ENCODE measurements at regions not wholly inside any gene's neighbourhood (a gene's known extent, or its start where the extent isn't known, plus 50 kb on each side); places are given as distances from the start of the nearest gene placed in this dataset.

DNA sequence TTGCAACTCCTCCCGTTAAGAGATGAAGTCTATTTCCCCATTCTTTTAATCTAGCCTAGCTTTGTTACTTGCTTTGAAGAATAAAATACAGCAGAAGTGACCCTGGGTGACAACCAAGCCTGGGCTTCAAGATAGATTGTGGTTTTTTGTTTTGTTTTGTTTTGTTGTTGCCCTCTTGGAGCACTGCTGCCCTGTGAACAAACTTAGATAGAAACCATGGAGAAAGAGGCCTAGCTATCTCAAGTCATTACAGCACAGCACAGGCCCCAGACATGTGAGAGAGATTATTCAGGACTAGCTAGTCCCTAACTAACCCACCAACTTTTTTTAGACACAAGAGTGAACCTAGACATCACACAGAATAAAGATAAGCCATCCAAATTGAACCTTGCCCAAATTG, 475.2 kb downstream of the EPHA7 start:
- no peak for DNase-seq (ENCODE audit: low spot score)

- DNase-seq (ENCODE audit: low spot score): no peak
These were observed 476.8 kb downstream of the EPHA7 start for GRCh38 chr6:92942549-92942948.

- DNase-seq (ENCODE audit: low spot score): no peak
These were observed 484.7 kb downstream of the EPHA7 start for GRCh38 chr6:92934625-92935024.

- no peak for DNase-seq (ENCODE audit: low spot score)
These were observed 489.2 kb downstream of the EPHA7 start for GRCh38 chr6:92930171-92930570.

GRCh38 chr6:92922216-92922806, 497.0 kb downstream of the EPHA7 start:
- no peak for DNase-seq (ENCODE audit: low spot score)

DNA sequence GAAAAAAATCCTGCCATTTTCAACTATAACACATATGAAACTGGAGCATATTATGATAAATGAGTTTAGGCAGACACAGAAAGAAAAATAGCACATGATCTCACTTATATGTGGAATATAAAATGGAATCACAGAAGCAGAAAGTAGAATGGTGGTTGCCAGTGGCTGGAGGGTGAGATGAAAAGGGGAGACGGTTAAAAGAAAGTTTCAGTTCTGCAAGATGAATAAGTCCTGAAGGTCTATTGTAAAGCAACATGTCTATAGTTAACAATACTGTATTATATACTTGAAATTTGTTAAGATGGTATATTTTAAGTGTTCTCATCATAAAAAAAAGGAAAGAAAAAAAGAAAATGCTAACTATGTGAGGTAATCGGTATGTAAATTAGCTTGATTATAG, 503.9 kb downstream of the EPHA7 start:
- DNase-seq (ENCODE audit: low spot score): no peak

- DNase-seq (ENCODE audit: low spot score): no peak
These were observed 508.1 kb downstream of the EPHA7 start for GRCh38 chr6:92911301-92911700.

DNA sequence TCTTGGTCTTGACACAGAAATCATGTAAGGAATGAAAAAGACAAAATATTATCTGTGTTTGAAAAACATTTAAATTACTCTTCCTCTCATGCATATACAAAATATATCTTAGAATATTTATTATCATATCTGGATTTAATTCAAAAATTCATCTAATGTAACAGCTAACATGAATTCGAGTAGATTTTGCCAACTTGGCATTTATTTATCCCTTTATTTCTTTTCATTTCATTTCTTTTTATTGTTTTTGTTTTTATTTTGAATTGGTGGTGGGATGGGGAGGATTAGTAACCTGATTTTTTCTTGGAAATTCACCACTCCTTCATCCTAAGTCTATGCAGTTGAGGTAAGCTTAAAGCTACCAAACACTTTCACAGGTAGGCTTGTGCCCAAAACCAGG, 508.7 kb downstream of the EPHA7 start:
- DNase-seq (ENCODE audit: low spot score): no peak

DNA sequence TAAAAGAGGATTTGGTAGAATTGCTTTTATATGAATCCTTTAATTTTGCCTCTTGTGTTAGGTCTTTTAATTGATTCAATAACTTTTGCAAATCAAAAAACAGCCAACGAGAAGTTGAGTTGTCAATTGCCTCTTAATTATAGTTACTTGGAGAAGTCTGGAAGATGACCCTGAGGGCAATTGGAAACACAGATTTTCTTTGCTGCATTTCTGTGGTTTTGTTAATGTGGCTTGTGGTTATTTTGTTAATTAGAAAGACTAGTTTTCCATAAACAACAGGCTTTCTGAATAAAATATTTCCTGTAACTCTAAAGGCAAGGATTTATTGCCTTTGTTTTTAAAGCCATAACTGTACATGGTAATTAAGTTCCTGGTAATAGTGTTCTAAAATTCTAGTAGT, 513.0 kb downstream of the EPHA7 start:
- no peak for DNase-seq (ENCODE audit: low spot score)

- no peak for DNase-seq (ENCODE audit: low spot score)
These were observed 525.6 kb downstream of the EPHA7 start for GRCh38 chr6:92893741-92894140.

- no peak for DNase-seq (ENCODE audit: low spot score)
These were observed 526.7 kb downstream of the EPHA7 start for GRCh38 chr6:92892626-92893170.

DNA sequence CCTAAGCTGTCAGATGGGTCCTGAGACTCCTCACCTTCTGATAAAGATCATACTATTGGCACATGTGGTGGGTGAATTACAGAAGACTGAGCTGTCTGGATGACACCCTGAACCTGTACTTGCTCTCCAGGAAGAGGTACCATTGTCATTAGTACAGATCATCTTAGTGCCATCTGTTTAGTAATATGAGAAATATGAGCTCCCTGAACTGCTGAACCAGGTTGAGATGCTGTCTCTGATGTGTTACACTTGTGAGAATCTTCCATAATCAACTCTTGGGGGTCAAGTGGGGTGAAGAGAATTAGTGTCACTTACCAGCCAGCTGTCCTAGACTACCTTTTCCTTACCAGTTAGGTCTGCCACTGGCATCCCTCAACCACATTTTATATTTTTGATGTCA, 531.0 kb downstream of the EPHA7 start:
- no peak for DNase-seq (ENCODE audit: low spot score)

DNA sequence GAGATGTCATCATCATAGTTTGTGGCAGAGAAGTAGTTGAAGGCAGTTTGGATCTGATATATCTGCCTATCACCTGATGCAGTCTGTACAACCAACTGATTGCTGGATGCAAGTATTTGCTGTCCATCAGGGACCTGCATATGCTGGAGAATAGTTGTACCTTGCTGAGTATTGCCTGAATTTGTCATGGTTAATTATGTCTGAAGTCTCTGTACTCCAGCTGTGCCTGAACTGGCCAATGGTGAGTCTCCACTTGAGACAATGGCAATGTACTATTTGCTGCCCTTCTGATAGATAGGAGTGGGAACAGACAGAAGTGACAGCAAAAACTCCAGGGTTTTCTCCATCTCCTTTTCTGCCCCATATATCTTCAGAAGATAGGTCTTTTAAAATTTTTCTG, 531.5 kb downstream of the EPHA7 start:
- no peak for DNase-seq (ENCODE audit: low spot score)

DNA sequence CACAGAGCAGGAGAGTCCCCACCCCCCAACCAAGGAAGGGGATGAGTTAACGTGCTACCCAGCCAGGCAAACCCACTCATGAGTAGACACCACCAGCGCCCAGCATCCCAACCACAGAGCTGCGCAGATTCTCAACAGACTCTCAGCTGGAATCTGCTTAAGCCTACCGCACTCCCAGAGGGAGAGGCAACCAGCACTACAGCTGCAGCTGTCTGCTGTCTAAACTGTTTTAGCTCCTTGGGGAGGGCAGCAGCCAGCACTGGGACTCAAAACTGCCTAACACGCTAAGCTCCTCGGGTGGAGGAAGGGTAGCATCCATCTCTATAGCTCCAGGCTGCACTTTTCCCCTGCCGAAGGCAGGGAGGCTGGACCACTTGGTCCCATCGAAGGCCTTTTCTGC, 539.8 kb downstream of the EPHA7 start:
- no peak for DNase-seq (ENCODE audit: low spot score)

DNA sequence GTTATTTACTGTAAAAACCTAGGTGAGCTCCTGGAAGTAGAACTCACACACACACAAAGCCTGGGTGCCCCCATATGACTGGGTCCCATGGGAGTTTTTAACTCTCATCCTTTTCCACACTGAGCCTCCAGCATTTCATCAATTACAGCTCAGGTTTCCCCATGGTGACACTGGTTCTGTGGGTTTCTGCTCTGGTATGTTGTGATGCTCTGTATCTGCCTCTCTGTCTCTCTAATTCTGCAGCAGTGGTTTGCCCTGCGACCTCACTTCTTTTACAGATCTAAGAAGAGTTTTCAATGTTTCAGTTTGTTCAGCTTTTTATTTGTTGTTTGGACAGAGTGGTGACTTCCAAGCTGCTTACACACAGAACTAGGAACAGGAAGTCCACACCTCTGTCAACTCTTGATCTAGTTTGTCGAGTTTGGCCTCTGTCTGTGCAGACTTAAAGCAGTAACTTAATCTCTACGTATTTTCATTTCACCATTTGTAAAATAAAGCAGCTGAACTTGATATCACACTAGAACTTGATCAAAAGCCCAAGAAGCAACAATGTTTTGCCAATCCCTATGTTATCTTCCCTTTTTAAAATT, 554.3 kb downstream of the EPHA7 start:
- DNase-seq (ENCODE audit: low spot score): no peak

- no peak for DNase-seq (ENCODE audit: low spot score)
These were observed 569.7 kb downstream of the EPHA7 start for GRCh38 chr6:92849636-92850035.

- no peak for DNase-seq (ENCODE audit: low spot score)
These were observed 570.5 kb downstream of the EPHA7 start for GRCh38 chr6:92848901-92849300.

GRCh38 chr6:92848459-92848858, 570.9 kb downstream of the EPHA7 start:
- DNase-seq (ENCODE audit: low spot score): no peak

GRCh38 chr6:92847988-92848387, 571.4 kb downstream of the EPHA7 start:
- no peak for DNase-seq (ENCODE audit: low spot score)

DNA sequence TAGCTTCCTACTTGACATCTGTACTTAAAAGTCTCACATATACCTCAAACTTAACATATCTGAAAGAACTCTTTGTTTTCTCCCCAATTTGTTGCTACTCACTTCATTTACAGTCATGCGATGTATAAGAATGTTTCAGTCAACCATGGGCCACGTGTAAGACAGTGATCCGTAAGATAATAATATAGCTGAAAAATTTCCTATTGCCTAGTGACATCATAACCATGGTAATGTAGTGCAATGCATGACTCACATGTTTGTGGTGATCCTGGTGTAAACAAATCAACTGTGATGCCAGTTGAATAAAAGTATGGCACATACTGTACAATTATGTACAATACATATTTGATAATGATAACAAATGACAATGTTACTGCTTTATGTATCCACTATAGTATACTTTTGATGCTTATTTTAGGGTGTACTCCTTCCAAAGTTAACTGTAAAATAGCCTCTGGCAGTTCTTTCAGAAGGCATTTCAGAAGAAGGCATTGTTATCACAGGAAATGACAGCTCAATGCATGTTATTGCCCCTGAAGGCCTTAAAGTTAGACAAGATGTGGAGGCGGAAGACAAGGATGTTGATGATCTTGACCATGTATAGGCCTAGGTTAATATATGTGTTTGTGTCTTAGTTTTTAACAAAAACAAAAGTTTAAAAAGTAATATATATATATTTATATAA, 579.0 kb downstream of the EPHA7 start:
- DNase-seq (ENCODE audit: low spot score): no peak

GRCh38 chr6:92828788-92829187, 590.6 kb downstream of the EPHA7 start:
- no peak for DNase-seq (ENCODE audit: low spot score)

GRCh38 chr6:92827104-92827503, 592.3 kb downstream of the EPHA7 start:
- DNase-seq (ENCODE audit: low spot score): no peak

- no peak for DNase-seq (ENCODE audit: low spot score)
These were observed 592.7 kb downstream of the EPHA7 start for GRCh38 chr6:92826633-92827032.

DNA sequence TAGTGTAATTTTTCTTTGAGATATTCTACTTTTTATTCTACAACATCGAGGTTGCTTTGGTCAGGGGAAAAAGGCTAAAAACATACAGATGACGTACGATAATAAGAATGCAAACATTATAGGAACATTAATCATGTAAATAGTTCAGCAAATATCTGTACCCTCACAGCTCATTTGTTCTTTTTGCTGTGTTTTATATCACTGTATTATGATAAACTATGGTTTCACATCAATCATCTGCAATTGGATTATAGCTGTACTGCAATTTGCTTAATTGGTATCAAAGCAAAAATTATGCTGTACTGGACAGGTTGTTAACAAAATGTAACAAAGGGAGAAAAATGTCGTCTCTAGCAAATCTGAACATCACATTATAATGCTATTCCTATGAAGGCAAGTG, 597.1 kb downstream of the EPHA7 start:
- DNase-seq (ENCODE audit: low spot score): no peak
